Spleen (tissue), 7 donors: ENCODE measurements at regions not wholly inside any gene's neighbourhood (a gene's known extent, or its start where the extent isn't known, plus 50 kb on each side); places are given as distances from the start of the nearest gene placed in this dataset.

Source experiments
- CTCF ChIP-seq, 11 experiments: fragments of 200-600 bp in 7 of 11; fragments of 450-650 bp in 4 of 11; sonication (generic) in 4 of 11; IDR thresholded peaks in 8 of 11; conservative IDR thresholded peaks in 3 of 11; 1 replicate in 7 of 11; 2 replicates in 4 of 11; pipeline versions ENCODE4 v1.4.0 to v1.8.0; 2016 to 2021; ENCODE audit warnings: antibody characterized with exemption in 11 of 11, inconsistent platforms in 4 of 11, mild to moderate bottlenecking in 1 of 11
- POLR2AphosphoS5 ChIP-seq, 3 donors: sonication (generic); formaldehyde crosslinking; IDR thresholded peaks; one replicate each; pipeline ENCODE4 v1.5.1; 2017; ENCODE audit warnings: antibody characterized with exemption in 3 of 3
- donor health status: DM: no; HTN: no; CAD: no; lungs with moderate emphysema.
- donor health status: DM: no; HTN: no; CAD: no.
- donor health status: DM: no; HTN: no; CAD: no.

GRCh38 chr18:73636355-73636754 is 511.3 kb downstream of the FBXO15 start:
- no peak for TF ChIP-seq POLR2AphosphoS5 (IDR thresholded peaks at IDR 0.05)
- no peak for TF ChIP-seq CTCF (IDR thresholded peaks at IDR 0.05 in 8 of 11, conservative IDR thresholded peaks at IDR 0.05 in 3 of 11)
